ENCODE measurements at regions not wholly inside any gene's neighbourhood (a gene's known extent, or its start where the extent isn't known, plus 50 kb on each side); places are given as distances from the start of the nearest gene placed in this dataset.

DNA sequence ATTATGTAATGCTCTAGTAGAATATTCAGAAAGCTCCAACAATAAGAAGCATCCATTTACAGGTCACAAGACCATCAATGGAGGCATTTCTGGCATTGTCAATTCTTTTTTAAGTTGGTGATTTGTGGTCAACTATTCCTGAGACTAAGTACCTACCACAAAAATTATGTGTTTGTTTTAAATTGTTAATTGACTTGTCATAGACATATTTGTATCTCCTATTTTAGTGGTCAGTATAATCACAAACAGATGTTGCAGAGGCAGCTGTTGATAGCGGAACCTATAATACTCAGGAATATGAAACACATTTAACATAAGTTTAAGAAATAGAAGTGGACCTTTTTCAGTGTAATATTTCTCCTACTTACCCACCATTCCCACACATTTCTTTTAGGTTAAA, 430.1 kb downstream of the CCDC85A start:
- Histone ChIP-seq H3K4me3 (ENCODE audit: low read depth, low read length) (no peak overlapping the region), H3K27me3 (replicated peaks) (no peaks in the 10 kb centered on the region), H3K36me3 (replicated peaks) (no peaks in the 10 kb centered on the region), H3K27ac (no peak overlapping the region)
- TF ChIP-seq, protein P1, sequence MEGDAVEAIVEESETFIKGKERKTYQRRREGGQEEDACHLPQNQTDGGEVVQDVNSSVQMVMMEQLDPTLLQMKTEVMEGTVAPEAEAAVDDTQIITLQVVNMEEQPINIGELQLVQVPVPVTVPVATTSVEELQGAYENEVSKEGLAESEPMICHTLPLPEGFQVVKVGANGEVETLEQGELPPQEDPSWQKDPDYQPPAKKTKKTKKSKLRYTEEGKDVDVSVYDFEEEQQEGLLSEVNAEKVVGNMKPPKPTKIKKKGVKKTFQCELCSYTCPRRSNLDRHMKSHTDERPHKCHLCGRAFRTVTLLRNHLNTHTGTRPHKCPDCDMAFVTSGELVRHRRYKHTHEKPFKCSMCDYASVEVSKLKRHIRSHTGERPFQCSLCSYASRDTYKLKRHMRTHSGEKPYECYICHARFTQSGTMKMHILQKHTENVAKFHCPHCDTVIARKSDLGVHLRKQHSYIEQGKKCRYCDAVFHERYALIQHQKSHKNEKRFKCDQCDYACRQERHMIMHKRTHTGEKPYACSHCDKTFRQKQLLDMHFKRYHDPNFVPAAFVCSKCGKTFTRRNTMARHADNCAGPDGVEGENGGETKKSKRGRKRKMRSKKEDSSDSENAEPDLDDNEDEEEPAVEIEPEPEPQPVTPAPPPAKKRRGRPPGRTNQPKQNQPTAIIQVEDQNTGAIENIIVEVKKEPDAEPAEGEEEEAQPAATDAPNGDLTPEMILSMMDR (IDR thresholded peaks at IDR 0.05; ENCODE audit: low read depth, low read length, missing control alignments), result no peak
- DNase-seq, result no peak
- in situ Hi-C loops (cut with HindIII; ENCODE audit: low pct_ligation_motif_present, low sequenced_read_pairs), result no loop called here

DNA sequence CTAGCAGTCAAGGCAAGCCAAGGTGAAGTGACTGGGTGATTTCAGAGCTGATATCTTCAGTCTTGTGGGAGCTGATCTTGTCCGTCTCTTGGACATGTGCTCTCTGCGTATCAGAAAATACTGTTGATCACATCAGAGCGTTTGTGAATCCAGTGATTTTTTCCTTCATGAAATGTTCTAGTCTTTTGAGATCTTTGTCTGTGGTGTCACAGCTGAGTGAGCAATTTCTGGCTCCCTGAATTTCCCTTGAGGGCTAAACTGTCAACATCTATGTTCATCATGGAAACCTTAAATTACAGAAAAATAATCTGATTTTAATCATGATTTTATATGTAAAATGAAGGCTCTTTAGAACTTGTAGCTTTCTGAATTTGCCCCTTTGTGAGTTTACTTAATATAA, 432.0 kb downstream of the CCDC85A start:
- in situ Hi-C loops (cut with HindIII; ENCODE audit: low pct_ligation_motif_present, low sequenced_read_pairs), result no loop called here
- Histone ChIP-seq H3K27me3 (replicated peaks) (no peaks in the 10 kb centered on the region), H3K27ac (no peak overlapping the region), H3K4me3 (ENCODE audit: low read depth, low read length) (no peak overlapping the region), H3K36me3 (replicated peaks) (no peaks in the 10 kb centered on the region)
- TF ChIP-seq, protein P1 (IDR thresholded peaks at IDR 0.05; ENCODE audit: low read depth, low read length, missing control alignments), result no peak
- no peak for DNase-seq

DNA sequence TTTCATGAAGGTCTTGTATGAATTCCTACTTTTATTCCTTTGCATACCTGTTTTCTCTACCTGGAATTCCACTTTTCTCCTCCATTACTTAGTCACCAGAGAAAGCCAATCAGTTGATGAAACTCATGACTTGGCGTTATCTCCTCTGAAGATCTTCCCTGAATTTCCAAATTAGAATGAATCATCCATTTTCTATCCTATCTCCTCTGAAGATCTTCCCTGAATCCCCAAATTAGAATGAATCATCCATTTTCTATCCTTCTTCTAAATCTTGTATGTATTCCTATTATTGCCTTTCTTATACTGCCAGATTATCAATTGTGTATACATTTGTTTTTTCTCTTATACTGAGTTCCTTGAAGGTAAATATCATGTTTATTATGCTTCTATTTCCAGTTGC, 440.4 kb downstream of the CCDC85A start:
- H3K27ac ChIP-seq, result no peak overlapping the region
- TF ChIP-seq, protein P1 (IDR thresholded peaks at IDR 0.05; ENCODE audit: low read depth, low read length, missing control alignments), result no peak
- no peak overlapping the region for H3K4me3 ChIP-seq (ENCODE audit: low read depth, low read length)
- in situ Hi-C loops (cut with HindIII; ENCODE audit: low pct_ligation_motif_present, low sequenced_read_pairs), result no loop called here
- DNase-seq, result no peak
- no peaks in the 10 kb centered on the region for H3K36me3 ChIP-seq (replicated peaks)
- H3K27me3 ChIP-seq (replicated peaks), result no peaks in the 10 kb centered on the region

DNA sequence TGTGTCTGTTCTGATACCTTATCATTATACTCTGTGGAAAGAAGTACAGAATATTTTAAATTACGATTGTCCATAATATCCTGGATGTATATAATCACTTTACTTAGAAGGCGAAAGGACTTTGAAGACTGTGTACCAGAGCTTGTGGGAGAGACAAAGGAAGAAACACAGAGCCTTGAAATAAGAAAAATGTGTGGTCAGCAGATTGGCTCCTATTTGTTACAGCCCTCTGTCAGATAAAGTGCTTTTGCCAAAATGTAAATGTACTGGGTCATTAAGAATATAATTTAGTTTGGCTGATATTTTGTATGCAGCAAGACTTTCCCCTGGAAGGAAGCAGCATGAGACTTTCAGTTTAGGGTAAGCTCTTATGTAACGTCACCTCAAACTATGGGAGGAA, 443.1 kb downstream of the CCDC85A start:
- no peaks in the 10 kb centered on the region for H3K27me3 ChIP-seq (replicated peaks)
- TF ChIP-seq, protein P1 (IDR thresholded peaks at IDR 0.05; ENCODE audit: low read depth, low read length, missing control alignments), result no peak
- in situ Hi-C loops (cut with HindIII; ENCODE audit: low pct_ligation_motif_present, low sequenced_read_pairs), result no loop called here
- no peak for DNase-seq
- H3K4me3 ChIP-seq (ENCODE audit: low read depth, low read length), result no peak overlapping the region
- no peaks in the 10 kb centered on the region for H3K36me3 ChIP-seq (replicated peaks)
- no peak overlapping the region for H3K27ac ChIP-seq

DNA sequence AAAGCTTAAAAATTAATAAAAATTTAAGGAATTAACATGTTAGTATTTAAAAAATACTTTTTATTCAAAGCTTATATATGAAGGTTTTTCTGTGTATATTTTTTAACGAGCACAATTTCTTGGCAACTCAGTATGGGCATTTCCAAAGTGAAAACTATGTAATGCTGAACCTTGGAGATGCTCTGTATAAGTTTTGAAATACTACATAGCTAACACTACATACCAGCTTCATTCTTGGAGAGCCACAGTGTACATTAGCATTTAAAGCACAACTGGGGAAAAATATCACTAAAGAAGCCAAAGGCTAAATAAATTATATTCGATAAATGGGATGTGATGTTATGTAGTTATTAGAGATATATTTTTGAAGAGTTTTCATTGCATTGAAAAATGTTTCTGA, 446.5 kb downstream of the CCDC85A start:
- Histone ChIP-seq H3K4me3 (ENCODE audit: low read depth, low read length) (no peak overlapping the region), H3K27me3 (replicated peaks) (no peaks in the 10 kb centered on the region), H3K36me3 (replicated peaks) (no peaks in the 10 kb centered on the region), H3K27ac (no peak overlapping the region)
- TF ChIP-seq, protein P1 (IDR thresholded peaks at IDR 0.05; ENCODE audit: low read depth, low read length, missing control alignments), result no peak
- in situ Hi-C loops (cut with HindIII; ENCODE audit: low pct_ligation_motif_present, low sequenced_read_pairs), result no loop called here
- DNase-seq, result no peak

DNA sequence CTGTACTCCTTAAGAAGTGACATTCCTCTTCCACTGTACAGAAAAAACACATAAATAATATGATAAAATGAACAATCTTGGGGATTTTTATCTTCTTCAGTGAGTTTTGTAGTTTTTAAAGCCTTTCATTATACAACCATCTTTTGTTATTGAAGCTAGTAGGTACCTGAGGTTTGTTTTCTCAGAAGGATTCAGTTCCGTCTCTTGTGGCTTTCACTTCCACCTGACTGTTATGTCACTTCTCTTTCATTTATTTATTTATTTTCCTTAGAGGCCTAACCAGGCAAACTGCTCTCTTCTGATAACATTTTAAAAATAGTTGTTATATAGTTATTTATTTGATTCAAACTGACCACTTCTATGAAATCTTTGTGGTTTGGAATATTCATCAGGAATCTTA, 464.2 kb downstream of the CCDC85A start:
- Histone ChIP-seq H3K27me3 (replicated peaks) (no peaks in the 10 kb centered on the region), H3K27ac (no peak overlapping the region), H3K4me3 (ENCODE audit: low read depth, low read length) (no peak overlapping the region), H3K36me3 (replicated peaks) (no peaks in the 10 kb centered on the region)
- TF ChIP-seq, protein P1 (IDR thresholded peaks at IDR 0.05; ENCODE audit: low read depth, low read length, missing control alignments), result no peak
- DNase-seq, result no peak
- in situ Hi-C loops (cut with HindIII; ENCODE audit: low pct_ligation_motif_present, low sequenced_read_pairs), result no loop called here
